ENCODE measurements at regions not wholly inside any gene's neighbourhood (a gene's known extent, or its start where the extent isn't known, plus 50 kb on each side); places are given as distances from the start of the nearest gene placed in this dataset.

DNA sequence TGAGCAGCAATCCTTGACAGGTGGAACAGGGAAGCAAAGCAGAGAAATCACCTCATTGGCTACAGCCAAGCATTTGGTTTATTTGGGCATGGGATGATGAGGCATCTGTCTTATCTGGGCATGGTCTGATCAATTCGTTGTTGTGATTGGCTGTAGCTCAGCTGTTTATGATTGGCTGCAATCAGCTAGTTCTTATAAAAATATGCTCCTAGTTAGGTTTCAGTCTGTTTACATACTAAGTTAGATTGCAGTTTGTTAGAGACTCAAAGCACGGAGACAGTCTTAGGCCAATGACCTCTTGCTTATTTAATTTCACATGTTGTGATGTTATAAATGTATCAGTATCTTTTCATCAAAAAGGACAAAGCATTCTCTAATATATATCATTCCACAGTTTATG lies 312.0 kb downstream of the PDGFC start:
- intact Hi-C loops (cut with micrococcal nuclease) = no loop called here
- H3K27ac Mint-ChIP-seq = no peak overlapping the region
- ChIA-PET POLR2A (no interaction called here), CTCF (no interaction called here)
- TF ChIP-seq, protein P1, sequence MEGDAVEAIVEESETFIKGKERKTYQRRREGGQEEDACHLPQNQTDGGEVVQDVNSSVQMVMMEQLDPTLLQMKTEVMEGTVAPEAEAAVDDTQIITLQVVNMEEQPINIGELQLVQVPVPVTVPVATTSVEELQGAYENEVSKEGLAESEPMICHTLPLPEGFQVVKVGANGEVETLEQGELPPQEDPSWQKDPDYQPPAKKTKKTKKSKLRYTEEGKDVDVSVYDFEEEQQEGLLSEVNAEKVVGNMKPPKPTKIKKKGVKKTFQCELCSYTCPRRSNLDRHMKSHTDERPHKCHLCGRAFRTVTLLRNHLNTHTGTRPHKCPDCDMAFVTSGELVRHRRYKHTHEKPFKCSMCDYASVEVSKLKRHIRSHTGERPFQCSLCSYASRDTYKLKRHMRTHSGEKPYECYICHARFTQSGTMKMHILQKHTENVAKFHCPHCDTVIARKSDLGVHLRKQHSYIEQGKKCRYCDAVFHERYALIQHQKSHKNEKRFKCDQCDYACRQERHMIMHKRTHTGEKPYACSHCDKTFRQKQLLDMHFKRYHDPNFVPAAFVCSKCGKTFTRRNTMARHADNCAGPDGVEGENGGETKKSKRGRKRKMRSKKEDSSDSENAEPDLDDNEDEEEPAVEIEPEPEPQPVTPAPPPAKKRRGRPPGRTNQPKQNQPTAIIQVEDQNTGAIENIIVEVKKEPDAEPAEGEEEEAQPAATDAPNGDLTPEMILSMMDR (IDR thresholded peaks at IDR 0.05) = no peak
- H3K4me1 Mint-ChIP-seq = no peaks in the 10 kb centered on the region
- no peaks in the 10 kb centered on the region for H3K27me3 Mint-ChIP-seq
- ATAC-seq (ENCODE audit: low read depth) = no peak
- H3K9me3 Mint-ChIP-seq = peaks cover 2% of the 10 kb centered on the region
- no peaks in the 10 kb centered on the region for H3K36me3 Mint-ChIP-seq (ENCODE audit: low read depth)
- no peak overlapping the region for H3K4me3 Mint-ChIP-seq
- no peak for DNase-seq

DNA sequence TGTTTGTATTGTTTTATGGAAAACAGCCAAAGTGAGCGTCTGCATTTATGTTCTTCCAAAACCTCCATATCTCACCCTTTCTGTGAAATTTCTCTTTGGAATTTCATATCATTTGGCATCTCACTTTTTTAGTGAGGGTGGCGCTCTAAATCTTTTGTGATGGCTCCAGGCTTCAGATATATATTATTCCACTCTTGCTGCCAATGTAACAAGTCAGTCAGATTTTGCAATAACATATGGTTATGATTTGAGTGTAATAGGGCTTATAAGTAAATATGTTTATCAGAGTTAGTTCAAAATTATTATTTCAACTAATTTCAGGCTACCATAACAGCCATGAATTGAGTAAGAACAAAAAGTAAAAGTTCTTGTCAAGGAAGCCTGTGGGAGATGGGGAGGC lies 314.7 kb downstream of the PDGFC start:
- intact Hi-C loops (cut with micrococcal nuclease) = no loop called here
- H3K4me1 Mint-ChIP-seq = no peaks in the 10 kb centered on the region

DNA sequence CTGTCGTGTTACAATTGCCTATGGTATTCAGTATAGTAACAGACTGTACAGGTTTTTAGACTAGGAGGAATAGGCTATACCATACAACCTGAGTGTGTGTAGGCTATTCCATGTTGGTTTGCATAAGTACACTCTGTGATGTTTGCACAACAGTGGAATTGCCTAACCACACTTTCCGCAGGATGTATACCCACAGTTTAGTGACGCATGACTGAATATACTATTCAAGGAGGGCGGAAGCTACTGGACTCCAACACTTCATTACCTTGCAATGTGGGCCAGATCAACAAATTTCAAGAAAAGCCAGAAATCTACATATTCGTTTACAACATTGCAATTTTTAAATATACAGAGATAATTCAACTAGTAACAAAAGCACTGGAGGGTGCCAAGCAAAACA lies 317.2 kb downstream of the PDGFC start:
- DNase-seq (no peak), ATAC-seq (ENCODE audit: low read depth) (no peak)
- H3K4me1 Mint-ChIP-seq = no peaks in the 10 kb centered on the region
- H3K9me3 Mint-ChIP-seq = peaks cover 9% of the 10 kb centered on the region
- ChIA-PET CTCF (no interaction called here), POLR2A (no interaction called here)
- H3K4me3 Mint-ChIP-seq = no peak overlapping the region
- no peaks in the 10 kb centered on the region for H3K36me3 Mint-ChIP-seq (ENCODE audit: low read depth)
- H3K27me3 Mint-ChIP-seq = no peaks in the 10 kb centered on the region
- intact Hi-C loops (cut with micrococcal nuclease) = no loop called here
- H3K27ac Mint-ChIP-seq = no peak overlapping the region
- TF ChIP-seq, protein P1 (IDR thresholded peaks at IDR 0.05) = no peak

More for the DNA sequence above, 314.7 kb downstream of the PDGFC start:
- H3K9me3 Mint-ChIP-seq = peaks cover 7% of the 10 kb centered on the region
- TF ChIP-seq, protein P1 (IDR thresholded peaks at IDR 0.05) = no peak
- CTCF ChIA-PET = no interaction called here
- ATAC-seq (ENCODE audit: low read depth) (no peak), DNase-seq (no peak)
- no peak overlapping the region for H3K4me3 Mint-ChIP-seq
- H3K27ac Mint-ChIP-seq = no peak overlapping the region
- POLR2A ChIA-PET = no interaction called here
- H3K36me3 Mint-ChIP-seq (ENCODE audit: low read depth) = no peaks in the 10 kb centered on the region
- H3K27me3 Mint-ChIP-seq = no peaks in the 10 kb centered on the region

DNA sequence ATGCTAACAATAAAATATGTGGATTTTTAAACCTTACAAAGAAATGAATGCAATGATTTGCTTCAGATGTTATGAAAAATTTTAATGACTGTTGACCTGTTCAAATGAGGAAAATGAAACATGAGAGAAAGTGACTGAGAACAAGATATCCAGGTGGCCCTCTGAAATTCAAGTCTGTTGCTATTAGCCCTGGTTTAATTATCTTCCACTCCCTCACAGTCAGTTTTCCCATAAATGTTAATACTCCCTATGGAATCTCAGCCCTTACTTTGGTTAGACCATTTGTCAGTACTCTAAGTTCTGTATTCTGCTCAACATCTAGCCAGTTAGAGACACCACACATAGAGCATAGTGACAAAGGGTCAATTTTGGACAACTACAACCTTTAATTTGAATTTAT lies 327.8 kb downstream of the PDGFC start:
- ATAC-seq (ENCODE audit: low read depth) (no peak), DNase-seq (no peak)
- H3K4me3 Mint-ChIP-seq = no peak overlapping the region
- intact Hi-C loops (cut with micrococcal nuclease) = no loop called here
- H3K9me3 Mint-ChIP-seq = no peaks in the 10 kb centered on the region
- ChIA-PET CTCF (no interaction called here), POLR2A (no interaction called here)
- no peak overlapping the region for H3K27ac Mint-ChIP-seq
- TF ChIP-seq, protein P1 (IDR thresholded peaks at IDR 0.05) = no peak
- H3K36me3 Mint-ChIP-seq (ENCODE audit: low read depth) = no peaks in the 10 kb centered on the region
- no peaks in the 10 kb centered on the region for H3K27me3 Mint-ChIP-seq
- no peaks in the 10 kb centered on the region for H3K4me1 Mint-ChIP-seq

DNA sequence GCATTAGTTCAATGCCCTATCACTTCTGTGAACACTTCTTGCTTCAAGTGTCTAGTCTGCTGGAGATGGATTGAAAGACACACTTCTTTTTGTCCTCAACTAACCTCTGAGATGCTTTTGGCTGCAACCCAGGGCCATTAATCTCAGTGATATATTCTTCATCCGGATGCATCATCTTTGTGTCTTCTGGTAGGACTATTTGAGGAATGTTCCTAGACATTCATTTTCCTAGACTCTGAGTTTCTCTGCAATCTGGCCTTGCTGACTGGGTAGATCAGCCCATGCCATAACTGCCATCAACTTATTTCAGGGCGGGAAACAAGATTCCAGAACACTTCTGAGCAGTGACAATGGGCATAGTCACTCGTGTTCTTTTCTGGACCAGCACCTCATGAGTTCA lies 329.4 kb downstream of the PDGFC start:
- H3K27ac Mint-ChIP-seq = no peak overlapping the region
- TF ChIP-seq, protein P1 (IDR thresholded peaks at IDR 0.05) = no peak
- intact Hi-C loops (cut with micrococcal nuclease) = no loop called here
- no peak overlapping the region for H3K4me3 Mint-ChIP-seq
- no peaks in the 10 kb centered on the region for H3K27me3 Mint-ChIP-seq
- H3K4me1 Mint-ChIP-seq = no peaks in the 10 kb centered on the region
- ChIA-PET POLR2A (no interaction called here), CTCF (no interaction called here)
- H3K36me3 Mint-ChIP-seq (ENCODE audit: low read depth) = no peaks in the 10 kb centered on the region
- DNase-seq (no peak), ATAC-seq (ENCODE audit: low read depth) (no peak)
- no peaks in the 10 kb centered on the region for H3K9me3 Mint-ChIP-seq

Data from activated B cell treated with CpG ODN at 0.5 μM for 24 hours (primary cell).